ENCODE measurements at regions not wholly inside any gene's neighbourhood (a gene's known extent, or its start where the extent isn't known, plus 50 kb on each side); places are given as distances from the start of the nearest gene placed in this dataset.

DNA sequence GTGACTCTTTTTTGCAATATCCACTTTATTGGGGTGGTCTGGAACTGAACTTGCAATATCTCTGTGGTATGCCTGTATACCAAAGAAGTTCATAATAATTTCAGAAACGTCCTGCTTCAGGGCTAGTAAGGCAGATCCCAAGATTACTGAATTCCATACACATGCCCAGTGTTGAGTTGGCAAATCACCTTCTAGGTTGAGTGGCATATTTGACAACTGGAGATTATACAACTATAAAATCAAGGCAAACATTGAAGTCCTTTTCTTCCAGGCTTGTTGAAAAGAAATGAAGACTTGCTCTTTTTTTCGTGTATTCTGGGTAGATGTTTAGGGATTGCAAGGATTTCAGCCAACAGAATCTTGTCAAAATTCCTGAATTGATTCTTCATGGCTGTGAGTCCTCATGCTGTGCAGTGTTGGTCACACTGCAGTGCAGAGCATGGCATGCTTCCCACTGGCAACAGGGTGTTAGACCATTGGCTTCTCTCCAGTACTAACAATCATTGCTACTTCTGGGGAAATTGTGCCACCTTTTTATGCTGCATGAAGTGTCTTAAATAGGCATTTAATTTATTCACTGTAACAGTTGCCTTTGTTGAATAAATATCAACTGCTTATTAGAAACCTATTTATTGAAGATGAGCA is 367.1 kb upstream of the ADGRL4 start:
- TF ChIP-seq, protein P1, sequence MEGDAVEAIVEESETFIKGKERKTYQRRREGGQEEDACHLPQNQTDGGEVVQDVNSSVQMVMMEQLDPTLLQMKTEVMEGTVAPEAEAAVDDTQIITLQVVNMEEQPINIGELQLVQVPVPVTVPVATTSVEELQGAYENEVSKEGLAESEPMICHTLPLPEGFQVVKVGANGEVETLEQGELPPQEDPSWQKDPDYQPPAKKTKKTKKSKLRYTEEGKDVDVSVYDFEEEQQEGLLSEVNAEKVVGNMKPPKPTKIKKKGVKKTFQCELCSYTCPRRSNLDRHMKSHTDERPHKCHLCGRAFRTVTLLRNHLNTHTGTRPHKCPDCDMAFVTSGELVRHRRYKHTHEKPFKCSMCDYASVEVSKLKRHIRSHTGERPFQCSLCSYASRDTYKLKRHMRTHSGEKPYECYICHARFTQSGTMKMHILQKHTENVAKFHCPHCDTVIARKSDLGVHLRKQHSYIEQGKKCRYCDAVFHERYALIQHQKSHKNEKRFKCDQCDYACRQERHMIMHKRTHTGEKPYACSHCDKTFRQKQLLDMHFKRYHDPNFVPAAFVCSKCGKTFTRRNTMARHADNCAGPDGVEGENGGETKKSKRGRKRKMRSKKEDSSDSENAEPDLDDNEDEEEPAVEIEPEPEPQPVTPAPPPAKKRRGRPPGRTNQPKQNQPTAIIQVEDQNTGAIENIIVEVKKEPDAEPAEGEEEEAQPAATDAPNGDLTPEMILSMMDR (IDR thresholded peaks at IDR 0.05 in 8 of 11, conservative IDR thresholded peaks at IDR 0.05 in 3 of 11) = no peak
- TF ChIP-seq POLR2A (IDR thresholded peaks at IDR 0.05) = no peak
